NB4 (cell line): ENCODE measurements at regions not wholly inside any gene's neighbourhood (a gene's known extent, or its start where the extent isn't known, plus 50 kb on each side); places are given as distances from the start of the nearest gene placed in this dataset.

ENCODE experiments used
- CTCF ChIP-seq: IDR thresholded peaks from one replicate; pipeline ENCODE4 v1.5.1; 2012; ENCODE audit warnings: low read depth, low read length
- MYC ChIP-seq: IDR thresholded peaks from 2 replicates; pipeline ENCODE4 v1.6.1; 2011; ENCODE audit warnings: low read depth, low read length

- TF ChIP-seq CTCF, result no peak
- TF ChIP-seq MYC, result no peak
Observed at GRCh38 chr15:93176065-93176464, 87.1 kb upstream of the RGMA start.
